Mucosa of gallbladder (tissue), 1 donor: ENCODE measurements at regions not wholly inside any gene's neighbourhood (a gene's known extent, or its start where the extent isn't known, plus 50 kb on each side); places are given as distances from the start of the nearest gene placed in this dataset.
"Not testable (repeated sequence)": the region's sequence is repeated elsewhere in the genome, so short reads cannot be mapped to it uniquely, and the experiment has no call there.

Experiments used
- DNase-seq: peaks from one replicate; pipeline ENCODE4 v3.0.0-alpha.2; 2020; ENCODE audit warnings: low spot score
- donor health status: DM: no; HTN: no; CAD: no.

GRCh38 chr2:149709496-149710263 lies 122.1 kb upstream of the MMADHC start:
- no peak for DNase-seq

GRCh38 chr2:149703281-149703680 lies 115.7 kb upstream of the MMADHC start:
- no peak for DNase-seq

- no peak for DNase-seq
Observed at GRCh38 chr2:149702571-149702970, 115.0 kb upstream of the MMADHC start.

- no peak for DNase-seq
Observed at GRCh38 chr2:149701241-149701640, 113.7 kb upstream of the MMADHC start.

- no peak for DNase-seq
Observed at GRCh38 chr2:149692961-149693396, 105.4 kb upstream of the MMADHC start.

GRCh38 chr2:149690825-149691224 lies 103.2 kb upstream of the MMADHC start:
- no peak for DNase-seq

GRCh38 chr2:149687052-149687427 lies 99.5 kb upstream of the MMADHC start:
- no peak for DNase-seq

- DNase-seq: peak; percentile 10
Observed at GRCh38 chr2:149686136-149687051, 98.8 kb upstream of the MMADHC start.

GRCh38 chr2:149685401-149685800 lies 97.8 kb upstream of the MMADHC start:
- DNase-seq: not testable (repeated sequence)

- no peak for DNase-seq
Observed at GRCh38 chr2:149679286-149679685, 91.7 kb upstream of the MMADHC start.

GRCh38 chr2:149677416-149677815 lies 89.8 kb upstream of the MMADHC start:
- DNase-seq: no peak

GRCh38 chr2:149670086-149670485 lies 82.5 kb upstream of the MMADHC start:
- DNase-seq: no peak

GRCh38 chr2:149666809-149667320 lies 79.3 kb upstream of the MMADHC start:
- DNase-seq: no peak

GRCh38 chr2:149664896-149665295 lies 77.3 kb upstream of the MMADHC start:
- no peak for DNase-seq

GRCh38 chr2:149662556-149662955 lies 75.0 kb upstream of the MMADHC start:
- DNase-seq: no peak

GRCh38 chr2:149661844-149662243 lies 74.3 kb upstream of the MMADHC start:
- DNase-seq: peak; percentile 33

- DNase-seq: no peak
Observed at GRCh38 chr2:149658553-149658952, 71.0 kb upstream of the MMADHC start.

GRCh38 chr2:149657401-149658040 lies 69.9 kb upstream of the MMADHC start:
- DNase-seq: no peak

GRCh38 chr2:149656996-149657395 lies 69.4 kb upstream of the MMADHC start:
- no peak for DNase-seq

GRCh38 chr2:149653831-149654445 lies 66.4 kb upstream of the MMADHC start:
- no peak for DNase-seq

- DNase-seq: no peak
Observed at GRCh38 chr2:149652926-149653325, 65.4 kb upstream of the MMADHC start.

- DNase-seq: no peak
Observed at GRCh38 chr2:149652526-149652925, 65.0 kb upstream of the MMADHC start.
